ENCODE measurements at regions not wholly inside any gene's neighbourhood (a gene's known extent, or its start where the extent isn't known, plus 50 kb on each side); places are given as distances from the start of the nearest gene placed in this dataset.
"Not testable (repeated sequence)": the region's sequence is repeated elsewhere in the genome, so short reads cannot be mapped to it uniquely, and the experiment has no call there.

- no peak for DNase-seq
Measured at GRCh38 chr7:80082213-80082612, 52.4 kb upstream of the GNAI1 start.

- DNase-seq, result no peak
Measured at GRCh38 chr7:80078886-80079285, 55.7 kb upstream of the GNAI1 start.

GRCh38 chr7:80078159-80078731, 56.4 kb upstream of the GNAI1 start:
- peak; percentile 30 for DNase-seq

- no peak for DNase-seq
Measured at GRCh38 chr7:80070391-80070790, 64.2 kb upstream of the GNAI1 start.

- DNase-seq, result no peak
Measured at GRCh38 chr7:80066639-80067038, 68.0 kb upstream of the GNAI1 start.

GRCh38 chr7:80063834-80064233, 70.8 kb upstream of the GNAI1 start:
- DNase-seq, result no peak

- DNase-seq, result peak; percentile 72
Measured at GRCh38 chr7:80060218-80060806, 74.3 kb upstream of the GNAI1 start.

- no peak for DNase-seq
Measured at GRCh38 chr7:80057488-80057887, 77.1 kb upstream of the GNAI1 start.

- no peak for DNase-seq
Measured at GRCh38 chr7:80054356-80054755, 80.3 kb upstream of the GNAI1 start.

- no peak for DNase-seq
Measured at GRCh38 chr7:80053124-80053523, 81.5 kb upstream of the GNAI1 start.

GRCh38 chr7:80047856-80048459, 86.7 kb upstream of the GNAI1 start:
- DNase-seq, result peak; percentile 44

GRCh38 chr7:80047032-80047431, 87.6 kb upstream of the GNAI1 start:
- no peak for DNase-seq

GRCh38 chr7:80044796-80045195, 89.8 kb upstream of the GNAI1 start:
- DNase-seq, result no peak

GRCh38 chr7:80040752-80041151, 93.9 kb upstream of the GNAI1 start:
- no peak for DNase-seq

- DNase-seq, result no peak
Measured at GRCh38 chr7:80040335-80040734, 94.3 kb upstream of the GNAI1 start.

- no peak for DNase-seq
Measured at GRCh38 chr7:80039251-80039884, 95.3 kb upstream of the GNAI1 start.

- DNase-seq, result no peak
Measured at GRCh38 chr7:80037689-80038088, 96.9 kb upstream of the GNAI1 start.

GRCh38 chr7:80036107-80036506, 98.5 kb upstream of the GNAI1 start:
- DNase-seq, result no peak

GRCh38 chr7:80028717-80029116, 105.9 kb upstream of the GNAI1 start:
- no peak for DNase-seq

GRCh38 chr7:80027611-80028173, 106.9 kb upstream of the GNAI1 start:
- DNase-seq, result no peak

GRCh38 chr7:80026766-80027165, 107.9 kb upstream of the GNAI1 start:
- DNase-seq, result no peak

GRCh38 chr7:80020277-80020676, 114.4 kb upstream of the GNAI1 start:
- not testable (repeated sequence) for DNase-seq

- not testable (repeated sequence) for DNase-seq
Measured at GRCh38 chr7:80019809-80020207, 114.8 kb upstream of the GNAI1 start.

All from hematopoietic multipotent progenitor cell treated with erythropoietin and hydrocortisone succinate and interleukin-3 and kit ligand, for 6 days (in vitro differentiated cells).